ENCODE measurements at regions not wholly inside any gene's neighbourhood (a gene's known extent, or its start where the extent isn't known, plus 50 kb on each side); places are given as distances from the start of the nearest gene placed in this dataset.

DNA sequence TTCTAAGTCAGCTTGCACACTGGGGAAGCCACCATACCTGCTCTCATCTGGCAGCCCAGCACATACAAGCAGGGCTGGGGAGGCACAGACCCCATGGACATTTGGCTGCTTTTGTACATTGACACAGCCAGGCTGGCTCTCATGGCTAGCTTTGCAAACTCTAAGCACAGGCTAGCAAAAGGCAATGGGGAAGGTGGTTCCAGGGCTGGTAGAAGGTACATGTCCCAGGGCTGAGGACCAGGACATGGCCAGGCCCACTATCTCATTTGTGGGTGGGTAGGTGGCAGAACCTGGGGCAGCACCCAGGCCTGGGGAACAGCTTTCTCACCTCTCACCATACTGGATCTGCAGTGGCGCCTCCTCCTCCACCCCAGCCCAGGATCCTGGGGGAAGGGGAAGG lies 90.9 kb downstream of the HS1BP3 start:
- no peak for DNase-seq (ENCODE audit: low read depth)

- no peak for DNase-seq (ENCODE audit: low read depth)
Measured at GRCh38 chr2:20560891-20561636, 89.8 kb downstream of the HS1BP3 start.

DNA sequence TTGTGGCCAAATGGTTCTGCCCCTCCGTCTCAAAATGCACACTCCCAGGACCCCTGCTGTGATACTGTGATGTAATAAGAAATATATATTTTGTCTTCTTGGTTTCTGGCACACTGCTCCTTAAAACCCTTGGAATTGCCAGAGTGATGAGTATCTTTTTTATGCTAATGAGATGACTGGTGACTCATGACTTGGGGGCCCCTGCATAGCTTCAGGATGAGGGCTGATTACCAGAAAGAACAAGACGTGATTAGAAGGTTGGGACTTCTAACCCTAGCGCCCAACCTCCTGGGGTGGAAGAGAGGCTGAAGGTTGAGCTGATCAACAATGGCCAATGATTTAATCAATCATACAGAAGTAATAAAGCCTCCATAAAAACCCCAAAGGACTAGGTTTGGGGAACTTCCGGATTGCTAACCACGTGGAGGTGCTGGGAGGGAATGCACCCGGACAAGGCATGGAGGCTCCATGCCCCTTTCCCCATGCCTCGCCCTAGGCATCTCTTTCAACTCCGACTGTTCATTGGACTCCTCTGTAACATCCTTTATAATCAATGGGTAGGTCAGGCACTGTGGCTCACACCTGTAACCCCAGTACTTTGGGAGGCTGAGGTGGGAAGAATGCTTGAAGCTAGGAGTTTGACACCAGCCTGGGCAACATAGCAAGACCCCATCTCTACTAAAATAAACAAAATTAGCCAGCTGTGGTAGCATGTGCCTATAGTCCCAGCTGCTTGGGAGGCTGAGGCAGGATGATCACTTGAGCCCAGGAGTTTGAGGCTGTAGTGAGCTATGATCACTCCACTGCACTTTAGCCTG lies 89.1 kb downstream of the HS1BP3 start:
- peak; percentile 33 for DNase-seq (ENCODE audit: low read depth)

DNA sequence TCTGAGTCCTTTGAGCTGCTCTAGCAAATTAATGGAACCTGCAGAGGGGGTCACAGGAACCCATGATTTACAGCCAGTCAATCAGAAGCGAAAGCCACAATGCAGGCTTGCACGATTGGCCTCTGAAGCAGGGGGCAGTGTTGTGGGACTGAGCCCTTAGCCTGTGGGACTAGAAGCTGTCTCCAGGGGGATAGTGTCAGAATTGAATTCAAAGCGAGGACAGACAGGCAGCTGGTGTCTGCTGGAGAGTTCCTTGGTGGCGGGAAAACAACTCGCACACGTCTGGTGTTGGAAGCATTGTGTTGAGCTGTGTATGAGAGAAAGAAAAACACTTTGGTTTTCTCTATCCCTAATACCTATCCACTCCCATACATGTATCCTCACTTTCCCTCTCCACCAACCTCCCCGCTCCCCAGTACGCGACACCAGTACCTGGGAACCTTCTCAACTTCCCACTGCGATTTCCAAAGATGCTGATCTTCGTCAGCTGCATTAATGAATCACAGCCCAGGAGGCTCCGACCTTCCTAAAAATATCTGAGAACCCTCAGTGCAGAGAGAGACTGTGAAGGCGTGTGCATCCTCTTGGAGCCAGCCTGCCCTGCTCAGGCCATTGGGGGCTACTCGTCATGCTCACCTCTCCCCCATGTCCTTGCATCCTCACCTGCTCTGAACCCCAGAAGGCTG lies 88.2 kb downstream of the HS1BP3 start:
- DNase-seq (ENCODE audit: low read depth), result no peak

DNA sequence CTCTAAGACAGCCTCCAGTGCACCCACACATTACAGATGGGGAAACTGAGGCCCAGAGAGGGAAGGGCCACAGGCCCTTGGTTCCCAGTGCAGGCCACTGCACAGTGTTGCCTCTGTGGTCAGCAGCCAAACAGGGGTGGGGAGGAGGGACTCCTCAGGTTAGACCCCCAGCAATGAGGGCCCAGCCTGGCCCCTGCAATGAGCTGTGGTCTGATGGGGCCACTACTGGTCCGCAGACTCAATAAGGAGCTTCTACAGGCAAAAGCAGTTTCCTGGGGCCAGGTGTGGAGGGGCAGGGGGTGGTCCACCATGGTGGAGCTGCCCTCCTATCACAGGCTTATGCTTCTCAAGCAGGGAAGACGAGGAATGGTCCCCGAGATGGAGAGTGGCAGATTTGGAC lies 87.6 kb downstream of the HS1BP3 start:
- DNase-seq (ENCODE audit: low read depth), result no peak

DNA sequence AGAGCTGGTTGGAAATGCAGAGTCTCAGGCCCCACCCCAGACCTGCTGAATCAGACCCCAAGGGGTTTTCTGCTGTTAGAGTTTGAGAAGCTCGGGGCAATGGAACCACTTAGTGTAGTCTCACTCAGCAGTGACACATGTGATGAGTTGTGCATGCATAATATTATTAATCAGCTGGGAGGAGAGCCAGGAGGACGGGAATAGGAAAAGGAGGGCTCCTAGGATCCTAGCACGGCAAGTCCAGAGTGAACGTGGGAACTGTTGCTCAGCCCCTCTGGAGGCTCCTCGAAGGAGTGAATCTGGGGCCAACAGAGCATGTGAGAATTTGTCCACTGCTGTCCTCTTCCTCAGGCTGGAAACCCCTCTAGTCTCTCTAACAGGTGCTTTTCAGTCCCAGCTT lies 87.1 kb downstream of the HS1BP3 start:
- no peak for DNase-seq (ENCODE audit: low read depth)

DNA sequence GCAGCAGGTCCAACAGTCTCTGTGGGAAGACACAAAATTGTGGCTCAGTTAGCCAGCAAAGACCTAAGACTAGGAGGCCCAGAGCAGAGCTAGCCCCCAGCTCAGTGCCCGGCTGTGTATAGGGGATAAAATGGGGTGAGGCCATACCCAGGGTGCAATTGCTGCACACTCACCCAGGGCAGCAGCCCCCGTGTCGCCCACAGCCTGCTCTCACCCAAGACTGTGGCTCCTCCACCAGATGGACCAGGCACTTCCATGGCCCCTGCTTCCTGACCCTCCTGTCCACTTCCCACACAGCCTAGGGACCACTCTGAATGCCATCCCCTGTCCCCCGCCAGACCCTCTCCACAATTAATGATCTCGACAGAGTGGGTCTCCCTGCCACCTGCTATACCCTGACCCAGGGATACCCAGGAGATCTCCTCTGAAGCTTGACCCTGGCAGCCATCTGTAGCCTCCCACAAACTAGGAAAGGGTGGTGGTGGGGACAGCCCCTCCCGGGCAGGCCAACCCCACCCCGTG lies 85.7 kb downstream of the HS1BP3 start:
- no peak for DNase-seq (ENCODE audit: low read depth)

DNA sequence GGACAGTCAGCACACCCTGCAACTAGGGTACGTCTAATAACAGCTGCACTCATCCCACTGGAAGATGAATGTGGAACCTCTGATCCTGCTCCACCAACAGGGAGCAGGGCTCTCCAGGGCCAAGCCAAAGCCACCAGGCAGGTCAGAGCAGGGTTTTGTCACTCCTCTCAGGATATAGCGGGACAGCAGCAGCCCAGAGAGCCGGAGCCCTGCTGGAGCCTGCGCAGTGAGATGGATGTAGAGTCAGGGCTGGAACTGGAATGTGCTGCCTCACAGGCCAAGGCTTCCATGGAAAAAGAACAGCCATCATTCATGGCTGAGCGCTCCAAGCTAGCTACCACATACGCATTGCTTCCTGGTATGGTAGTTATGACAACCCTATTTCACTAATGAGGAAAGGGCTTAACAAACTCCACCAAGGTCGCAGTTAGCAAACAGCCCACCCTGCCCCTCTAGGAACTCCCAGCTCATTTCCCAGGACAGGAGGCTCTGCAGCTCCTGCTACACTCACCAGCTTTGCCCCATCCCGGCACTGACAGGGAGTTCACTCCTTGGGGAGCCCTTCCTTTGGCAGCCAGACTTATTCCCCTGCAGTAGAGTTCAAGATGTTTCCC lies 85.2 kb downstream of the HS1BP3 start:
- DNase-seq (ENCODE audit: low read depth), result no peak

DNA sequence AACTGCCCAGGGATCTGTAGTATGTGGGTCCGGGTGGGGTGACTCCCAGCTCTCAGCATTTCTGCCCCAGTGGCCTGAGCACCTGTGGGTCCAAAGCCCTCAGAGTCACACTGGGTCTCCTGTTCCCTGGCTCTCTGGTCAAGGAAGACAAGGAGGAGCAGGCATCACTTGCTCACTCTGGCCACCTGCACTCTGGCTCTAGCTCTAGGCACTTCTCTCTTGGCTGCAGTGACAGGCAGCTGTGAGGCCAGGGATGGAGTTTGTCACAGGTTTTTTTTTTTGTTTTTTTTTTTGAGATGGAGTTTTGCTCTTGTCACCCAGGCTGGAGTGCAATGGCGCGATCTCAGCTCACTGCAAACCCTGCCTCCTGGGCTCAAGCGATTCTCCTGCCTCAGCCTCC lies 84.6 kb downstream of the HS1BP3 start:
- DNase-seq (ENCODE audit: low read depth), result no peak

GRCh38 chr2:20567159-20567925 lies 83.6 kb downstream of the HS1BP3 start:
- DNase-seq (ENCODE audit: low read depth), result no peak

Measured in HS-27A (cell line).